Prostate gland (tissue), 2 donors: ENCODE measurements at regions not wholly inside any gene's neighbourhood (a gene's known extent, or its start where the extent isn't known, plus 50 kb on each side); places are given as distances from the start of the nearest gene placed in this dataset.
A peak's percentile ranks its signal among the peaks of the same experiment; 100 is the strongest.

Source experiments
- DNase-seq: peaks from one replicate; pipeline ENCODE4 v3.0.0-alpha.2; 2019; ENCODE audit warnings: low spot score
- H3K27ac ChIP-seq, 2 donors: fragments of 200-600 bp; sonication (generic); 2 replicates each; pipeline ENCODE4 v1.5.1; 2017 to 2019
- H3K27me3 ChIP-seq: fragments of 200-600 bp; sonication (generic); replicated peaks from 2 replicates; pipeline ENCODE4 v1.5.1; 2019; ENCODE audit not compliant: insufficient read depth
- H3K36me3 ChIP-seq, 2 donors: fragments of 200-600 bp; sonication (generic); 1 replicate in 1 of 2; 2 replicates in 1 of 2; pipeline versions ENCODE4 v1.5.1 to v1.8.1; 2017 to 2019
- H3K4me1 ChIP-seq: fragments of 200-600 bp; sonication (generic); replicated peaks from 2 replicates; pipeline ENCODE4 v1.5.1; 2019
- H3K4me3 ChIP-seq, 2 donors: fragments of 200-600 bp; sonication (generic); 2 replicates each; pipeline ENCODE4 v1.5.1; 2017 to 2019
- H3K9me3 ChIP-seq: fragments of 200-600 bp; sonication (generic); 2 replicates; pipeline ENCODE4 v1.5.1; 2017
- CTCF ChIP-seq, 4 experiments: fragments of 200-600 bp in 2 of 4; fragments of 450-650 bp in 2 of 4; sonication (generic) in 2 of 4; IDR thresholded peaks; 1 replicate in 3 of 4; 2 replicates in 1 of 4; pipeline ENCODE4 v1.5.1; 2016 to 2019; ENCODE audit warnings: antibody characterized with exemption in 4 of 4, mild to moderate bottlenecking in 2 of 4, moderate library complexity in 2 of 4
- POLR2A ChIP-seq: fragments of 450-650 bp; IDR thresholded peaks from one replicate; pipeline ENCODE4 v1.6.1; 2016; ENCODE audit warnings: antibody characterized with exemption, mild to moderate bottlenecking
- POLR2AphosphoS5 ChIP-seq: sonication (generic); formaldehyde crosslinking; IDR thresholded peaks from one replicate; pipeline ENCODE4 v1.6.1; 2017; ENCODE audit warnings: antibody characterized with exemption
- WGBS: methylation state at CpG from one replicate; pipeline ENCODE4 v1.1.5; 2018; 5-methylcytosine and 5-hydroxymethylcytosine counted together
- intact Hi-C: fragments of 100-400 bp; cut with DNase I; formaldehyde crosslinking; loops from one replicate; pipeline ENCODE4 v1.14.2; 2022

DNA sequence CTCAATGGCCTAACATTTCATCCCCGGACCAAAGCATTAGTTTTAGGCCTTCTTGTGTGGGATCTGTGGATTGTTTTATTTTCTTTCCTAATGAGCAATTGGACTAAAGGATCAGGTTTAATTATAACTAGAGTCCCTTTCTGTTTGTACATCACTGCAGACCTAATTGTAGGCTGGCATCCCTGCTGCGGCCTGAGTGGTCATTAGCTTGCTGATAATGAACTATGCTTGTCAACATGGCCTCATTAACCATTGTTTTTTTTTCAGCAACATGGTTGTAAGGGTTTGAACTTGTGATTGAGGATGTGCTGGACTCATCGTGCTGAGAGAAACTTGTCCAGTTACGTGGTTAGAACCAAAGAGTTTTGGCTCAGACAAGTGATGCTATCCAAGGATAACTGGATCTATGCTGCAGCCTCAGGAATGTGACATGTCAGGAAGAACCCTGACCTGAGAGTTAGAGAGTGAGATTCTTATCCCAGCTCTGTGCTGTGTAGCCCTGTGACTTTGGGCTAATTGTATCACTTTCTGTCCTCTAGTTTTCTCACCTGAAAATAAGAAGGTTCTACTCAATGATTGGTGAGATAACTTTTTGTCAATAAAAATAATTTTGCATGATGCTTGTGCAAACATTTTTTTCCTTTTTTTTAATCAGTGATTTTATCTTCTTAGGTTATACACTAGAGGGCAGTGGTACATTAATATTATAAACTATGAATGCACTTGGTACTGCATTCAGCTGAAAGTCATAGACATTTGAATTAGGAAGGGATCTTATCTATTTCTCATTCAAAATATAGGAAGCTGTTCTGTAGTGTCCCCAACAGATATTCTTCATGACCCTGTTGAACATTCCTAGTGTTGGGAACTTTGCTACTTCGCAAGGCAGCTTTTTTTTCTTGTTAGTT is 140.9 kb downstream of the RNF144B start:
- H3K27me3 ChIP-seq, result no peaks in the 10 kb centered on the region
- TF ChIP-seq POLR2A, result no peak
- TF ChIP-seq CTCF (IDR thresholded peaks at IDR 0.05), result peak in 3 of 4 experiments; percentile 19 to 26 (median 20)
- H3K4me1 ChIP-seq, result no peaks in the 10 kb centered on the region
- DNase-seq, result no peak
- 67% methylated on average over 5 of the region's 5 CpGs for WGBS
- no peak overlapping the region for H3K4me3 ChIP-seq
- H3K36me3 ChIP-seq, result no peaks in the 10 kb centered on the region
- no peak overlapping the region for H3K27ac ChIP-seq
- H3K9me3 ChIP-seq, result no peaks in the 10 kb centered on the region
- intact Hi-C loops, result no loop called here

GRCh38 chr6:18530201-18530600 is 143.1 kb downstream of the RNF144B start:
- intact Hi-C loops, result no loop called here
- no peaks in the 10 kb centered on the region for H3K4me1 ChIP-seq
- TF ChIP-seq POLR2A (no peak), POLR2AphosphoS5 (no peak), CTCF (IDR thresholded peaks at IDR 0.05) (no peak)
- H3K4me3 ChIP-seq, result no peak overlapping the region
- 82% methylated on average over 1 of the region's 1 CpG for WGBS
- H3K9me3 ChIP-seq, result no peaks in the 10 kb centered on the region
- DNase-seq, result no peak
- no peak overlapping the region for H3K27ac ChIP-seq
- no peaks in the 10 kb centered on the region for H3K36me3 ChIP-seq
- H3K27me3 ChIP-seq, result no peaks in the 10 kb centered on the region

DNA sequence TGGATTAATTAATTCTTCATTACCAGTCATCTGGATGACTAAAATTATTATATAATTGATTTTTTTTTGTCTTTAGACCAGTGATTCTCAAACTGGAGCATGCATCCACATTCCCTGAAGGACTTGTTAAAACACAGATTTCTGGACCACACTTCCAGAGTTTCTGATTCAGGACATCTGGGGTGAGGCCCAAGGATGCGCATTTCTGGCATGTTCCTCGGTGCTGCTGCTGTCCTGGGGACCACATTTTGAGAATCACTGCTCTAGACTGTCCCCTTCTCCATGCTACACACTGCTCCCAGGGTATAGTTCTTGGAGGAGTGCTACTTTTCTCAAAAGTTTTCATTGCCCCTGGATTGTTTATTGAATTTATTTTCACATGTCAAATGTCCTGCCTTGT is 145.0 kb downstream of the RNF144B start:
- no peak overlapping the region for H3K4me3 ChIP-seq
- WGBS, result 82% methylated on average over 2 of the region's 2 CpGs
- no peaks in the 10 kb centered on the region for H3K4me1 ChIP-seq
- intact Hi-C loops, result no loop called here
- no peaks in the 10 kb centered on the region for H3K9me3 ChIP-seq
- H3K27me3 ChIP-seq, result no peaks in the 10 kb centered on the region
- TF ChIP-seq POLR2A, result no peak
- TF ChIP-seq CTCF (IDR thresholded peaks at IDR 0.05), result no peak
- TF ChIP-seq POLR2AphosphoS5, result no peak
- H3K27ac ChIP-seq, result no peak overlapping the region
- no peaks in the 10 kb centered on the region for H3K36me3 ChIP-seq
- DNase-seq, result no peak

DNA sequence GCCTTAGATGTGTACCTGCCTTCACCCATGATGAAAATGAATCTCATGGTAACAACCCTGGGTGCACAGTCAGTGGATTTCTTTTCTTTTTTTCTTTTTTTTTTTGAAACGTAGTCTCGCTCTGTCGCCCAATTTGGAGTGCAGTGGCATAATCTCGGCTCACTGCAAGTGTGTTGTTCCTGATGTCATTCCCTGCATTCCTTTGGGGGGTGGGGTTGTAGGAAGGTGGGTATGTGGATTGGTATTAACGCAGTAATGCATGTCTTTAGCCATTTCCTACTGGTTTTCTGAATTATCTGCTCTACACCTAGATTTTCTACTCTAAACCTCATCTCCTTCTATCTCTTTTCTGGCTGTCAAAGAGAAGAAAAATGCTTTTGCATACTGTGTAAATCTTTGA is 146.6 kb downstream of the RNF144B start:
- TF ChIP-seq CTCF (IDR thresholded peaks at IDR 0.05), result no peak
- no peak for TF ChIP-seq POLR2AphosphoS5
- no peak for TF ChIP-seq POLR2A

DNA sequence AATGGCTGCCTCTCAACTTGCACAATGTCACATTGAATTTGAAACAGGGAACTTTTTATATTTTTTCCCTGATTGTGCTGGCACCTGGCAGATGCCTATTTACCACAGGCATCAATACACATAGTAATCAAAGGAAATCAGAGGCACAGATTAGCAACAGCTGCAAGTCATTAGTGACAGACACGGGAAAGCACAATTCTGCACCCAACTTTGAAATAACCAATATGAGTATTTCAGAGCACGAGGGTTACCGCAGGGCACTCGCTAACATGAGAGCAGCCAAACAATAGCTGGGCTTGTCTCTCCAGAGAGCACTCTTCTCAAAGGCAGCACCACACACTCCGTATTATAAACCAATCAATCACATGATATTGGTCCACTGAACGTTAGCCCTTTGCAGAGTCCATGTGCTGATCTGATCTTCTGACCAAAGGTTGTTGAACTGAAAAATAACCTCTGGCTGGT is 149.5 kb downstream of the RNF144B start:
- no peaks in the 10 kb centered on the region for H3K4me1 ChIP-seq
- H3K27ac ChIP-seq, result no peak overlapping the region
- no peak overlapping the region for H3K4me3 ChIP-seq
- intact Hi-C loops, result no loop called here
- 53% methylated on average over 6 of the region's 6 CpGs for WGBS
- no peaks in the 10 kb centered on the region for H3K9me3 ChIP-seq
- no peaks in the 10 kb centered on the region for H3K36me3 ChIP-seq
- TF ChIP-seq CTCF (IDR thresholded peaks at IDR 0.05) (no peak), POLR2A (no peak), POLR2AphosphoS5 (no peak)
- H3K27me3 ChIP-seq, result no peaks in the 10 kb centered on the region
- DNase-seq, result no peak

More for the DNA sequence above, 146.6 kb downstream of the RNF144B start:
- DNase-seq, result no peak
- Histone ChIP-seq H3K4me1 (no peaks in the 10 kb centered on the region), H3K27ac (no peak overlapping the region), H3K36me3 (no peaks in the 10 kb centered on the region), H3K4me3 (no peak overlapping the region), H3K27me3 (no peaks in the 10 kb centered on the region), H3K9me3 (no peaks in the 10 kb centered on the region)
- 61% methylated on average over 5 of the region's 5 CpGs for WGBS
- intact Hi-C loops, result no loop called here
